CD4-positive, alpha-beta T cell treated with Interleukin-4 for 4 hours (primary cell): ENCODE measurements at regions not wholly inside any gene's neighbourhood (a gene's known extent, or its start where the extent isn't known, plus 50 kb on each side); places are given as distances from the start of the nearest gene placed in this dataset.

ENCODE experiments used
- DNase-seq: peaks from one replicate; pipeline ENCODE4 v3.0.0-alpha.2; 2020

- no peak for DNase-seq
Observed at GRCh38 chr13:26456650-26457049, 100.8 kb upstream of the WASF3 start.

GRCh38 chr13:26457212-26457611, 100.3 kb upstream of the WASF3 start:
- DNase-seq: no peak

- no peak for DNase-seq
Observed at GRCh38 chr13:26458196-26458749, 99.2 kb upstream of the WASF3 start.

- DNase-seq: no peak
Observed at GRCh38 chr13:26459276-26460131, 98.0 kb upstream of the WASF3 start.

- DNase-seq: no peak
Observed at GRCh38 chr13:26460648-26461047, 96.8 kb upstream of the WASF3 start.

GRCh38 chr13:26463296-26463695, 94.2 kb upstream of the WASF3 start:
- no peak for DNase-seq

- no peak for DNase-seq
Observed at GRCh38 chr13:26463848-26464247, 93.6 kb upstream of the WASF3 start.

GRCh38 chr13:26465514-26465913, 92.0 kb upstream of the WASF3 start:
- no peak for DNase-seq

- no peak for DNase-seq
Observed at GRCh38 chr13:26465954-26466353, 91.5 kb upstream of the WASF3 start.

- DNase-seq: no peak
Observed at GRCh38 chr13:26468265-26468801, 89.2 kb upstream of the WASF3 start.

- DNase-seq: no peak
Observed at GRCh38 chr13:26469602-26470001, 87.9 kb upstream of the WASF3 start.

GRCh38 chr13:26471807-26472206, 85.7 kb upstream of the WASF3 start:
- no peak for DNase-seq

- DNase-seq: no peak
Observed at GRCh38 chr13:26473571-26474230, 83.8 kb upstream of the WASF3 start.

GRCh38 chr13:26474286-26474685, 83.2 kb upstream of the WASF3 start:
- DNase-seq: no peak

GRCh38 chr13:26475176-26476110, 82.0 kb upstream of the WASF3 start:
- DNase-seq: no peak

- DNase-seq: no peak
Observed at GRCh38 chr13:26476111-26476781, 81.2 kb upstream of the WASF3 start.

GRCh38 chr13:26476782-26477142, 80.7 kb upstream of the WASF3 start:
- no peak for DNase-seq

- DNase-seq: no peak
Observed at GRCh38 chr13:26477681-26478080, 79.8 kb upstream of the WASF3 start.

GRCh38 chr13:26480246-26480855, 77.1 kb upstream of the WASF3 start:
- no peak for DNase-seq

GRCh38 chr13:26482451-26483197, 74.9 kb upstream of the WASF3 start:
- peak; percentile 68 for DNase-seq

GRCh38 chr13:26483546-26483945, 73.9 kb upstream of the WASF3 start:
- DNase-seq: no peak
